ENCODE measurements at regions not wholly inside any gene's neighbourhood (a gene's known extent, or its start where the extent isn't known, plus 50 kb on each side); places are given as distances from the start of the nearest gene placed in this dataset.

GRCh38 chr22:44616461-44616860, 85.5 kb upstream of the PRR5 start:
- intact Hi-C loops (cut with micrococcal nuclease), result no loop called here

- intact Hi-C loops (cut with micrococcal nuclease), result no loop called here
These were observed 86.3 kb upstream of the PRR5 start for GRCh38 chr22:44615602-44616180.

- intact Hi-C loops (cut with micrococcal nuclease), result no loop called here
These were observed 86.9 kb upstream of the PRR5 start for GRCh38 chr22:44615146-44615545.

GRCh38 chr22:44613196-44613595, 88.8 kb upstream of the PRR5 start:
- intact Hi-C loops (cut with micrococcal nuclease), result no loop called here

- intact Hi-C loops (cut with micrococcal nuclease), result no loop called here
These were observed 90.0 kb upstream of the PRR5 start for GRCh38 chr22:44611880-44612496.

GRCh38 chr22:44610071-44610470, 91.9 kb upstream of the PRR5 start:
- intact Hi-C loops (cut with micrococcal nuclease), result no loop called here

GRCh38 chr22:44609400-44609988, 92.5 kb upstream of the PRR5 start:
- intact Hi-C loops (cut with micrococcal nuclease), result no loop called here

GRCh38 chr22:44608597-44609399, 93.2 kb upstream of the PRR5 start:
- intact Hi-C loops (cut with micrococcal nuclease), result no loop called here

GRCh38 chr22:44606126-44606525, 95.9 kb upstream of the PRR5 start:
- intact Hi-C loops (cut with micrococcal nuclease), result no loop called here

GRCh38 chr22:44605486-44605885, 96.5 kb upstream of the PRR5 start:
- intact Hi-C loops (cut with micrococcal nuclease), result no loop called here

- intact Hi-C loops (cut with micrococcal nuclease), result no loop called here
These were observed 97.0 kb upstream of the PRR5 start for GRCh38 chr22:44604991-44605390.

- intact Hi-C loops (cut with micrococcal nuclease), result no loop called here
These were observed 97.5 kb upstream of the PRR5 start for GRCh38 chr22:44604455-44604854.

- intact Hi-C loops (cut with micrococcal nuclease), result no loop called here
These were observed 98.2 kb upstream of the PRR5 start for GRCh38 chr22:44603767-44604166.

- intact Hi-C loops (cut with micrococcal nuclease), result no loop called here
These were observed 100.3 kb upstream of the PRR5 start for GRCh38 chr22:44601725-44602124.

- intact Hi-C loops (cut with micrococcal nuclease), result no loop called here
These were observed 100.8 kb upstream of the PRR5 start for GRCh38 chr22:44601189-44601588.

- intact Hi-C loops (cut with micrococcal nuclease), result no loop called here
These were observed 101.7 kb upstream of the PRR5 start for GRCh38 chr22:44600207-44600785.

GRCh38 chr22:44599500-44600140, 101.6 kb upstream of the RTL6 start:
- intact Hi-C loops (cut with micrococcal nuclease), result no loop called here

- intact Hi-C loops (cut with micrococcal nuclease), result no loop called here
These were observed 101.1 kb upstream of the RTL6 start for GRCh38 chr22:44599084-44599483.

- intact Hi-C loops (cut with micrococcal nuclease), result no loop called here
These were observed 99.6 kb upstream of the RTL6 start for GRCh38 chr22:44597616-44598015.

- intact Hi-C loops (cut with micrococcal nuclease), result no loop called here
These were observed 98.5 kb upstream of the RTL6 start for GRCh38 chr22:44596396-44597125.

- intact Hi-C loops (cut with micrococcal nuclease), result no loop called here
These were observed 97.9 kb upstream of the RTL6 start for GRCh38 chr22:44595841-44596341.
